ENCODE measurements at regions not wholly inside any gene's neighbourhood (a gene's known extent, or its start where the extent isn't known, plus 50 kb on each side); places are given as distances from the start of the nearest gene placed in this dataset.

DNA sequence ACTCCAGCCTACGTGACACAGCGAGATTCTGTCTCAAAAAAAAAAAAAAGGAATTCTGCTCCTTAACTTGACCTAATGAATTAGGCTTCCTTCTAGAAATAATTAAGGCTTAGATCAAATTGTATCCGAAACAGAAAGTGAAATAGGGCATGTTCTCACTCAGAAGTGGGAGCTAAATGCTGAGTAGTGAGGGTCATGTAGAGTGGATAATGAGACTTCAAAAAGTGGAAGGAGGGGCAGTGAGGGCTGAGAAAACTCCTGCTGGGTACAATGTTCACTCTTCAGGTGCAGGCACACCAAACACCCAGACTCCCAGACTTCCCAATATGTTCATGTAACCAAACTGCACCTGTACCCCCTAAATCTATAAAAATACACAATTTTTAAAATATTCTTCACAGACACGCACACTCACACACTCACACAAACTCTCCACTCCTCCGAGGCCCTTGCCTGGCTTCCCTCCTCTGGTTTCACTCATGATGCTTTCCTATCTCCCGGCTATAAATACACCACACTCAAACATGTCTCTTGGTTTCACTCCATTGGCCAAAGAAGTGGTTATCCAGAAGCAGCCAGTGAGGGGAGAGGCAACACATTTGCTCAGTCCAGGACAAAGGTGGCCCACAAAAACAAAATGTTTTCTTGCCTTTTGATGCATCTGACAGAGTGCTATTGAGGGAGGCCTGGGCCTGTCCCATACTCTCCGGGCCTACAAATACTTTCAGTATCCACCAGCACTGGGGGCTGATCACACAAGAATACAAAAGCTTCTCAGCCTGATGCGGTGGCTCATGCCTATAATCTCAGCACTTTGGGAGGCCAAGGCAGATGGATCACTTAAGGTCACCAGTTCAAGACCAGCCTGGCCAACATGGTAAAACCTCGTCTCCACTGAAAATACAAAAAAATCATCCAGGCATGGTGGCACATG lies 249.2 kb downstream of the TOMM20 start:
- TF ChIP-seq POLR2AphosphoS5 (IDR thresholded peaks at IDR 0.05), result no peak
- TF ChIP-seq, protein P1, sequence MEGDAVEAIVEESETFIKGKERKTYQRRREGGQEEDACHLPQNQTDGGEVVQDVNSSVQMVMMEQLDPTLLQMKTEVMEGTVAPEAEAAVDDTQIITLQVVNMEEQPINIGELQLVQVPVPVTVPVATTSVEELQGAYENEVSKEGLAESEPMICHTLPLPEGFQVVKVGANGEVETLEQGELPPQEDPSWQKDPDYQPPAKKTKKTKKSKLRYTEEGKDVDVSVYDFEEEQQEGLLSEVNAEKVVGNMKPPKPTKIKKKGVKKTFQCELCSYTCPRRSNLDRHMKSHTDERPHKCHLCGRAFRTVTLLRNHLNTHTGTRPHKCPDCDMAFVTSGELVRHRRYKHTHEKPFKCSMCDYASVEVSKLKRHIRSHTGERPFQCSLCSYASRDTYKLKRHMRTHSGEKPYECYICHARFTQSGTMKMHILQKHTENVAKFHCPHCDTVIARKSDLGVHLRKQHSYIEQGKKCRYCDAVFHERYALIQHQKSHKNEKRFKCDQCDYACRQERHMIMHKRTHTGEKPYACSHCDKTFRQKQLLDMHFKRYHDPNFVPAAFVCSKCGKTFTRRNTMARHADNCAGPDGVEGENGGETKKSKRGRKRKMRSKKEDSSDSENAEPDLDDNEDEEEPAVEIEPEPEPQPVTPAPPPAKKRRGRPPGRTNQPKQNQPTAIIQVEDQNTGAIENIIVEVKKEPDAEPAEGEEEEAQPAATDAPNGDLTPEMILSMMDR (IDR thresholded peaks at IDR 0.05), result no peak

Measured in breast epithelium (tissue), 3 donors.